Ishikawa (cell line): ENCODE measurements at regions not wholly inside any gene's neighbourhood (a gene's known extent, or its start where the extent isn't known, plus 50 kb on each side); places are given as distances from the start of the nearest gene placed in this dataset.

ENCODE experiments used
- CREB1 ChIP-seq: IDR thresholded peaks from 2 replicates; pipeline ENCODE4 v1.6.1; 2012; ENCODE audit warnings: low read depth
- EP300 ChIP-seq: IDR thresholded peaks from 2 replicates; pipeline ENCODE4 v1.6.1; 2012; ENCODE audit warnings: borderline replicate concordance
- FOXM1 ChIP-seq: IDR thresholded peaks from 2 replicates; pipeline ENCODE4 v1.6.1; 2012; ENCODE audit warnings: low read depth, borderline replicate concordance
- NFIC ChIP-seq: IDR thresholded peaks from 2 replicates; pipeline ENCODE4 v1.6.1; 2012
- RAD21 ChIP-seq: IDR thresholded peaks from 2 replicates; pipeline ENCODE4 v1.6.1; 2012; ENCODE audit warnings: low read depth
- TAF1 ChIP-seq: IDR thresholded peaks from 2 replicates; pipeline ENCODE4 v1.6.1; 2012; ENCODE audit warnings: low read depth, mild to moderate bottlenecking
- TCF12 ChIP-seq: IDR thresholded peaks from 2 replicates; pipeline ENCODE4 v1.6.1; 2012; ENCODE audit warnings: low read depth
- YY1 ChIP-seq: IDR thresholded peaks from 2 replicates; pipeline ENCODE4 v1.6.1; 2012; ENCODE audit warnings: low read depth
- TF ChIP-seq, protein P1 (sequence below): IDR thresholded peaks from 2 replicates; pipeline ENCODE4 v1.6.1; 2012; ENCODE audit warnings: low read depth, mild to moderate bottlenecking

- TF ChIP-seq CREB1 (no peak), RAD21 (no peak), NFIC (no peak), TCF12 (no peak), FOXM1 (no peak), TAF1 (no peak), YY1 (no peak), EP300 (no peak)
- TF ChIP-seq, protein P1, sequence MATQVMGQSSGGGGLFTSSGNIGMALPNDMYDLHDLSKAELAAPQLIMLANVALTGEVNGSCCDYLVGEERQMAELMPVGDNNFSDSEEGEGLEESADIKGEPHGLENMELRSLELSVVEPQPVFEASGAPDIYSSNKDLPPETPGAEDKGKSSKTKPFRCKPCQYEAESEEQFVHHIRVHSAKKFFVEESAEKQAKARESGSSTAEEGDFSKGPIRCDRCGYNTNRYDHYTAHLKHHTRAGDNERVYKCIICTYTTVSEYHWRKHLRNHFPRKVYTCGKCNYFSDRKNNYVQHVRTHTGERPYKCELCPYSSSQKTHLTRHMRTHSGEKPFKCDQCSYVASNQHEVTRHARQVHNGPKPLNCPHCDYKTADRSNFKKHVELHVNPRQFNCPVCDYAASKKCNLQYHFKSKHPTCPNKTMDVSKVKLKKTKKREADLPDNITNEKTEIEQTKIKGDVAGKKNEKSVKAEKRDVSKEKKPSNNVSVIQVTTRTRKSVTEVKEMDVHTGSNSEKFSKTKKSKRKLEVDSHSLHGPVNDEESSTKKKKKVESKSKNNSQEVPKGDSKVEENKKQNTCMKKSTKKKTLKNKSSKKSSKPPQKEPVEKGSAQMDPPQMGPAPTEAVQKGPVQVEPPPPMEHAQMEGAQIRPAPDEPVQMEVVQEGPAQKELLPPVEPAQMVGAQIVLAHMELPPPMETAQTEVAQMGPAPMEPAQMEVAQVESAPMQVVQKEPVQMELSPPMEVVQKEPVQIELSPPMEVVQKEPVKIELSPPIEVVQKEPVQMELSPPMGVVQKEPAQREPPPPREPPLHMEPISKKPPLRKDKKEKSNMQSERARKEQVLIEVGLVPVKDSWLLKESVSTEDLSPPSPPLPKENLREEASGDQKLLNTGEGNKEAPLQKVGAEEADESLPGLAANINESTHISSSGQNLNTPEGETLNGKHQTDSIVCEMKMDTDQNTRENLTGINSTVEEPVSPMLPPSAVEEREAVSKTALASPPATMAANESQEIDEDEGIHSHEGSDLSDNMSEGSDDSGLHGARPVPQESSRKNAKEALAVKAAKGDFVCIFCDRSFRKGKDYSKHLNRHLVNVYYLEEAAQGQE, result no peak
Measured at GRCh38 chr16:76756951-76757350, 434.0 kb upstream of the MON1B start.
